ENCODE measurements at regions not wholly inside any gene's neighbourhood (a gene's known extent, or its start where the extent isn't known, plus 50 kb on each side); places are given as distances from the start of the nearest gene placed in this dataset.
"Not testable (repeated sequence)": the region's sequence is repeated elsewhere in the genome, so short reads cannot be mapped to it uniquely, and the experiment has no call there.

DNA sequence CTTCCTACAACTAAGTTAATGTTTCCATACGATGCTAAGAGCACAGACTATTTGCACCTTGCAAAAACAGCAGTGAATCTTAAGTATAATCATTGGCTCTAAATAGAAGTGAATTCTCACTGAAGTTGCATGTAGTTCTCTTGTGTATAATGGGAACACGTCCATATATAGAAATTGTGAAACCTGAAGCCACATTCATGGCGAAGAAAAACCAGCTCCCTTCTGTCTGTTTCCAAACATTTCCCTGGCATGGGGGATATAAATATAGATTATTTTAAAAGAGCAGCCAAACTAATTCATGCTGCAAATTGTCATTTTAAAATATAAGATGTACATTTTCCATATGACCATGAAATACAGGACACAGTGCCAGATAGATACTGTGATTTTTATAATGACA lies 71.1 kb downstream of the TRAM1L1 start:
- DNase-seq = no peak
- H3K9me3 ChIP-seq (replicated peaks) = no peaks in the 10 kb centered on the region
- H3K4me3 ChIP-seq = no peak overlapping the region
- H3K27me3 ChIP-seq = peaks cover 2% of the 10 kb centered on the region; the same call in 1 of the 2 replicates
- H3K27ac ChIP-seq = no peak overlapping the region
- no peaks in the 10 kb centered on the region for H3K36me3 ChIP-seq
- H3K4me1 ChIP-seq = no peaks in the 10 kb centered on the region

DNA sequence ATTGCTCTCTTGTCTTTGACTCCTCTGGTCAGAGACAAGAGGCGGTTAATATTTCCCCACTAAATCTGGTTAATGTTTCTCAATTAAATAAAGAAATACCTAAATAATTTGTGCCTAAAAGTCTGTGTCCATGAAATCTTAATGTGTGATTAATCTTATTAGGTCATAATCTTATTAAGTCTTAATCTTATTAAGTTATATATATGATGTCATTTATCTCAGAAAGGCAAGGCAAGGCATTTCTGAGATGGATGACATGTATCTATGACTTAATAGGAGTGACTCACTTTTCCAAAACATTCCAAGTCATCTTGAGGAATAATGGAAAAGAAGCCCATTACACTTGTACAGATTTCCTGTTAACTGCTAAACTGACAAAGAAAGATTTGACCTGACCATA lies 74.7 kb downstream of the TRAM1L1 start:
- no peak for DNase-seq
- no peaks in the 10 kb centered on the region for H3K9me3 ChIP-seq (replicated peaks)

DNA sequence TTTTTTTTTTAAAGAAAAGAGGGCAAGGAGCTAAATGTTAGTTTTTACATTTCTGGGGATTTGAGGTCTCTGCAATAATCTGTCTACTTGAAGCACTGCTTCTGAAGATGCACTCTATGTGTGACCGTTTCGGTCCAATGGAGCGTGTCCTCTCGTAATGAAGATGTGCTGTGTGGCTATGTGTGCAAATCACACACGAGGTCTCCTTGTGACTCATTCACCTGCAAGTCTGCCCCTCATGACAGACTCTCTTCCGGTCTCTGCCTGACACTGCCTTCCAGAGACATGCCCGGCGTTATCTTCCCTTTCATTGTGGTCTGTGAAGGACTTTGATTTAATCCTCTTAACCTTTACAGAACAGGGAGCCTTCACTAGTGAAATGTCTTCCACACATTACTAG lies 84.3 kb downstream of the TRAM1L1 start:
- Histone ChIP-seq H3K9me3 (replicated peaks) (no peaks in the 10 kb centered on the region; the same call in 1 of the 2 replicates), H3K27ac (no peak overlapping the region), H3K36me3 (no peaks in the 10 kb centered on the region), H3K4me1 (no peaks in the 10 kb centered on the region; the same call in 1 of the 2 replicates), H3K27me3 (peaks cover 6% of the 10 kb centered on the region; the same call in 1 of the 2 replicates), H3K4me3 (no peak overlapping the region)
- peak in 1 of 2 experiments; percentile 12 for DNase-seq

More for the DNA sequence above, 74.7 kb downstream of the TRAM1L1 start:
- H3K4me1 ChIP-seq = no peaks in the 10 kb centered on the region
- no peak overlapping the region for H3K4me3 ChIP-seq
- H3K27ac ChIP-seq = no peak overlapping the region
- H3K27me3 ChIP-seq = peaks cover 2% of the 10 kb centered on the region; the same call in 1 of the 2 replicates
- no peaks in the 10 kb centered on the region for H3K36me3 ChIP-seq

DNA sequence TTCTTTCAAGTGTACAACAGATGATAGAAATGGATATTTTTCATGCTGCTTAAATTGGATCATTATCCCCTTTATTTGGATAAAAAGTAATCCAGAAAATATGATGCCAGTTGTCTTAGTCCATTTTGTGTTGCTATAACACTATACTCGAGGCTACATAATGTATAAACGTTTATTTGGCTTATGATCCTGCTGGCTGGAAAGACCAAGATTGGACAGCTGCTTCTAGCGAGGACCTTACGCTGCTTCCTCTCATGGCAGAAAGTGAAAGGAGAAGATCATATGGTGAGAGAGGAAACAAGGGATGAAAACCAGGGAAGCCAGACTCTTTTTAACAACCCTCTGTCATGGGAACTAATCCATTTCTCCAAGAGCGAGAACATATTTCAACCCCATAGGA lies 102.7 kb downstream of the TRAM1L1 start:
- Histone ChIP-seq H3K27me3 (no peaks in the 10 kb centered on the region), H3K4me3 (no peak overlapping the region), H3K9me3 (replicated peaks) (no peaks in the 10 kb centered on the region), H3K4me1 (no peaks in the 10 kb centered on the region), H3K27ac (no peak overlapping the region), H3K36me3 (no peaks in the 10 kb centered on the region)
- peak in 1 of 2 experiments; percentile 28 for DNase-seq

DNA sequence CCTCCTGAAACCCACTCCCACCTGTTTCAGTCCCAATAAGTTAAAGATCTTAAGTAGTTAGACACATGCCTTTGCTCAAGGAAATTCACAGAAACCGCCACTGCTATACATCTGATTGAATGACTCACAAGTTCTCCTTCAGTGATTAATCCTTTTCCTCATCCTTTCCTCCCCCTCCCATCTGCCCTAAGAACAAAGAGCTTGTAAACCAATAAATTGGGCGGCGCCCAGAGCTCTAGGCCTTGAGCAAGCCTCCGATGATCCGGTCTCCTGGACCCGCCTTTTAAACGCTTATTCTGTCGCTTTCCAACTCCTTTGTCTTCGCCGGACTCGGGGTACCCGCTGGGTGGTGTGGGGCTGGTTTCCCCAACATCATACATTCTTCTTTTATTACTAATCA lies 104.9 kb downstream of the TRAM1L1 start:
- H3K4me1 ChIP-seq; H3K9me3 ChIP-seq (replicated peaks); H3K27me3 ChIP-seq; H3K4me3 ChIP-seq; H3K36me3 ChIP-seq; DNase-seq; H3K27ac ChIP-seq: not testable (repeated sequence)

DNA sequence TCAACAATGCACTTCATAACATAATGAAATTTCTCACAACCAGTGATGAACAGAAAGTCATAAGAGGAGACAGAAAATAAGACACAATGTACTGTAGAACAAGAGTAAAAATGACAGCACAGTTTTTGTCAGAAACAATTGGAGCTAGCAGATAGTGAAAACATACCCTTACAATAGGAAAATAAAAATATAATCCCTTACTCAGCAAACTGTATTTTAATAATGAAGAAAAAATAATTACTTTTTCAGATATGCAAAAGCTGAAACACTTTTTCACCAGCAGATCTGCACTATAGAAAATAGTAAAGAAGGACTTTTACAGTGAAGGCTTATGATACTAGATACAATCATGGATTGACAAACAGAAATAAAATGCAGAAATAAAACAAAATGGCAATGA lies 126.3 kb downstream of the TRAM1L1 start:
- H3K4me1 ChIP-seq = no peaks in the 10 kb centered on the region
- no peak overlapping the region for H3K4me3 ChIP-seq
- DNase-seq = no peak
- H3K27ac ChIP-seq = no peak overlapping the region
- no peaks in the 10 kb centered on the region for H3K9me3 ChIP-seq (replicated peaks)
- no peaks in the 10 kb centered on the region for H3K36me3 ChIP-seq
- no peaks in the 10 kb centered on the region for H3K27me3 ChIP-seq

DNA sequence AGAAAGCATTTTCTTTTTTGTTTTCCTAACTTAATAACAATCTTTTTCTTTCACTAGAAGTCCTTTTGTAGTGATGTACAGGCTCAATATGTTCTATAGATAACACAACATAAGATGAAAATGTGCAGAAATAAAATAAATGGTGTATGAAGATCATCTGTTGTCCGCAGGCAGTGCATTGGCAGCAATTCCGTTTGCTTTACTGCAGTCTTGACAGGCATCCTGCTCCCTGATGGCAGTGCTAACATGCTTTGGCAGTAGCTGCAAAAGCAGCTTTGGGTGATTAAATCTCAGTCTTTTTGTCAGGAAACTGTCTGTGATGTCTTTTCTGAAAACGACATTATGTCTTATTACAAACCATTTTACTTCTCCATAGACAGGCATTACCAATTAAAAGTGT lies 131.4 kb downstream of the TRAM1L1 start:
- Histone ChIP-seq H3K4me1 (no peaks in the 10 kb centered on the region), H3K27me3 (no peaks in the 10 kb centered on the region), H3K9me3 (replicated peaks) (no peaks in the 10 kb centered on the region), H3K4me3 (no peak overlapping the region), H3K27ac (no peak overlapping the region), H3K36me3 (no peaks in the 10 kb centered on the region)
- DNase-seq = no peak

DNA sequence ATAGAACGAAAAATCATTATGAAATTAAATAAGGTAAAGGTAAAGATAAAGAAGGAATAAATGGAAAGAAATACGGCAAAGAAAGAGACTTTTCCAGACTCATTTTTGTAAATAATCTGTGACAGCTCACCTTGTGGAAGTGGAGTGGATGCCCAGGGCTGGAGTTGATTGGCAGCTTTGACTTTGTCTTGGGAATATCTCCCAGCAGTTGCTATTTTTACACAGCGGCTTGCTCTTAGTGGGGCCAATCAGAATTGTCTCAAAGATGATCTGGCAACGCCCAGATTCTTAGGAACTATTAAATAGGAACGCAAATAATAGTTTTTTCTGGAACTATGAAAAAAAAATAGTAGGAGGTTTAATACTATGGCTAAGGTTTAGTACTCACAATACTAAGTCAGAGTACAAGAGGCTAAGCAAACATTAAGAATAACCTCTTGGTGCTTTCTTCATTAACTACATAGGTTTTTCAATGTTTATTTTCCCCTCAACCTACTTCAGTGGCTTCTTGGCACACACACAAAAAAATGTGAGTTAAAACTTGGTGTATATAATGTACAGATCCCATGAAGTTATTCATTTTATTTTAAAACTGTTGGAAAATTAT lies 132.7 kb downstream of the TRAM1L1 start:
- DNase-seq = no peak
- H3K4me3 ChIP-seq = no peak overlapping the region
- no peaks in the 10 kb centered on the region for H3K9me3 ChIP-seq (replicated peaks)
- H3K36me3 ChIP-seq = no peaks in the 10 kb centered on the region
- no peaks in the 10 kb centered on the region for H3K27me3 ChIP-seq
- H3K27ac ChIP-seq = no peak overlapping the region
- H3K4me1 ChIP-seq = no peaks in the 10 kb centered on the region

DNA sequence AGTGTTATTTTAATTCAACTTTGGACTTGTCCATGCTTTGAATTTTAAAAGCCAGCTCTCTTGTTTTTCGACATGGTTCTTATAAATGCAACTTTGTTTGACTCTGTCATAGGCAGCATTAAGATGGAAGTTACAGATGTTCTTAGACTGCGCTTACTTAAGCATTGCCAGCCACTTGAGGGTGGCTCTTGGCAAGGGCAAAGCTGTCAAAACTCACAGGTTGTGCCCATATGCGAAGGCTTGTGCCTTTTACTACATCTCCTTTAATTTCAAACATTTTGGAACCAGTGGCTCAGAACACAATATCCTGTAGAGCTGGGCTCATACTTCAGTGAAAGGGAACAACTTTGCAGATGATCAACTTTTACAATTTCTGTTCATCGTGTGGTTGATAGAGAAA lies 135.5 kb downstream of the TRAM1L1 start:
- Histone ChIP-seq H3K9me3 (replicated peaks) (no peaks in the 10 kb centered on the region), H3K4me1 (no peaks in the 10 kb centered on the region), H3K36me3 (no peaks in the 10 kb centered on the region), H3K4me3 (no peak overlapping the region), H3K27ac (no peak overlapping the region), H3K27me3 (no peaks in the 10 kb centered on the region)
- no peak for DNase-seq

DNA sequence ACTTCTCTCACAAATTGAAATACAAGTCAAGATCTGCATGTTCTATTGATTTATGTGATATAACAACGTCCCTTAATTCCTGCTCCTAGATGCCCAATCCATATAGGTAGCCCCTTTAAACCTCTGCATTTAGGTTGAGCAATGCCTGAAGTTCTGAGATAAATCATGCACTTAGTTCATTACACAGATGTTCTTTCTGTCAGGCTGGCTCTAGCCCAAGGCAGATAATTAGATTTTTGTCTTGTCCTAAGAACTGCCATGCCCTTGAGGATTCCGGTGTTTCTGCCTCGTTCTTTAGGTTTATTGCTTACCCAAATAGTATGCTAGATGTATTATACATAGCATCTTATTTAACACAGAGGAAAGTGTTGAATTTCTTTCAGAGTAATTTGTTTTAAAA lies 143.1 kb downstream of the TRAM1L1 start:
- DNase-seq = no peak
- Histone ChIP-seq H3K4me3 (no peak overlapping the region), H3K9me3 (replicated peaks) (no peaks in the 10 kb centered on the region), H3K4me1 (no peaks in the 10 kb centered on the region), H3K36me3 (no peaks in the 10 kb centered on the region), H3K27me3 (no peaks in the 10 kb centered on the region), H3K27ac (no peak overlapping the region)

DNA sequence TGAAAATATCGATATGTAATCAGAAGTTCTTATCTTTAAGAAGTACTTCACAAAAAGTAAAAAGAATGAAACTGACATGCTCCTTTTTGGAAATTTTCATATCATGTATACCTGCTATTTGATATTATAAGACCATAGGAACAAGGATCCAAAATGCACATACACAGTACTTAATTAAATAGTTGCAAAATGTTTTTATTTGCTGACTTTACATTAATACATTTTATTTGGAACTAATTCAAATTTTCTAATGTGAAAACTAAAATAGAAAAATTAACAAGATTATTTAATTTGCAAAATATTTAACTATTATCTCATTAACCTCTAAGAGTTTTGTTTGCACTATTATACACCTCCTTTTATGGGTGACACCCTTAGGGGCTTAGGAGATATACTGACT lies 155.0 kb downstream of the TRAM1L1 start:
- Histone ChIP-seq H3K36me3 (no peaks in the 10 kb centered on the region), H3K9me3 (replicated peaks) (no peaks in the 10 kb centered on the region), H3K4me3 (no peak overlapping the region), H3K4me1 (no peaks in the 10 kb centered on the region), H3K27me3 (no peaks in the 10 kb centered on the region), H3K27ac (no peak overlapping the region)
- DNase-seq = no peak

DNA sequence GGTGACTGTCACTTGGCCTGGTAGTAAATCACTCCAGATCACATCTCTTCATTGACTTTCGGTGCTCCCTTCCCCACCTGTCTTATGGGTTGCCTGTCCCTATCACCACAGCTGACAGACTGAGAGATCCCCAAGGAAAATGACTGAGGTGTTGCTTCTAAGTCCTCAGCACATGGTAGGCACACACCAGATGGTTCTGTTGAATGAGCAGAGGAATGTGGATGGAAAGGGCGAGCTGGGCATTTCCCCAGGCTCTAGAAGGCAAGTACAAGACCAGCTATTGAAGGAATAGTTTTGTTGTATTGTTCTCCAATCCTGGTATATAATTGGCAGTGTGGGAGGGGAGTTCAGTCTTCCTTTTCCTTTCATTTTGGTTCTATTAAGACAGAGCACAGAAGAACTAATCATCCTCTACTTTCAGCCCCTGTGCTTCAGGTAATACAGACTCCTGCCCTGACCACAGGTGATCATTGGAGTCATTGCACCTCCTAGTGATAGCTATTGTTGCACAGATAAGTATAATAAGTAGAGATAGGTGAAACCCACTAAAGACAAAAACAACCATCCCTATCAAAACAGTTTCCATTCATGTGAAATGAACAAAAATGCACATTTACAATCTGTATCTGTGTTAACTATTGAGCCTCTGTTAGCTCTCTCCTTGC lies 158.6 kb downstream of the TRAM1L1 start:
- H3K36me3 ChIP-seq = no peaks in the 10 kb centered on the region
- no peaks in the 10 kb centered on the region for H3K4me1 ChIP-seq
- H3K4me3 ChIP-seq = no peak overlapping the region
- DNase-seq = no peak
- H3K27me3 ChIP-seq = no peaks in the 10 kb centered on the region
- H3K9me3 ChIP-seq (replicated peaks) = no peaks in the 10 kb centered on the region
- no peak overlapping the region for H3K27ac ChIP-seq

DNA sequence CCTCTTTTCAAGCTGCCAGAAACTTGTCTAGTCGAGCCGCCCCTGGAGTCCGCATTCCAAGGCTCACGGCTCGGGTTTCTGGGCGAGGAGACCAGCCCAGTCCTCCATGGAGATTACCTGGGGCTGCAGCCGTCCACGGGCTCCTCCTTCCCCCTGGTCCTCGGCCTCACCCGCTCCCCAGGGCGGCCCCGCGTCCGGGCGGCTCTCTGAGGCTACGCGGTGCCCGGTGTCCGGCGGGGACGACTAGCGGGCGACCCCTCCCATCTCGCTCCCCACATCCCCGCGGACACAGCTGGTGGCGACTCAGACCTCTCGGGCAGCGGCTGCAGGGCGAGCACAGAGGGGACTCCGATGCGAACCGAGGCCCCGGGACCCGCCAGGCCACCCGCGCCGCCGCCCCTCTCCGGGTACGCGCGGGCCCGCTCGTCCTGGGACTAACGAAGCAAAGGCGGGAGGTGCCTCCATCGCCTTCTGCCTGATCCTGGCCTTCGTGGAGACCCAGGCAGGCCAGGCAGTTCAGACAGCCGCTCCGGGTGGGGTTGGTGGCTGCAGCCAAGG lies 159.4 kb downstream of the TRAM1L1 start:
- Histone ChIP-seq H3K36me3 (no peaks in the 10 kb centered on the region), H3K4me3 (no peak overlapping the region)
- DNase-seq = no peak

DNA sequence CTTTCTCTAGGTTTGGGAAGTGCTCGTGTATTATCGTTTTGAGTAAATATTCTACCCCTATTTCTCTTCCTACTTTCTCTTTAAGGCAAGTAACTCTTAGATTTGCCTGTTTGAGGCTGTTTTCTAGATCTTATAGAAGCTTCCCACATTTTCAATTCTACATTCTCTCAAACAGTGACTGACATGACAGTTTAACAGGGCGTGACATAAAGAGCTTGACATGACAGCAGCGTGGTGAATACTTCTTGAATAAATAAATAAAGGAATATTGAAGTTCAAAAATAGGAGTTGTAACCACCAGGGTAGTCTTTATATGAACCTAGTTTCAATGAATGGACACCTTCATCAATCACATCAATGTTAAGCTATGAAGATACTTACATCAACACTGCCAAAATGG lies 162.0 kb downstream of the TRAM1L1 start:
- no peak overlapping the region for H3K27ac ChIP-seq
- no peaks in the 10 kb centered on the region for H3K4me1 ChIP-seq
- H3K4me3 ChIP-seq = no peak overlapping the region
- H3K9me3 ChIP-seq (replicated peaks) = no peaks in the 10 kb centered on the region
- H3K27me3 ChIP-seq = no peaks in the 10 kb centered on the region
- no peaks in the 10 kb centered on the region for H3K36me3 ChIP-seq
- DNase-seq = no peak

More for the DNA sequence above, 159.4 kb downstream of the TRAM1L1 start:
- Histone ChIP-seq H3K27me3 (no peaks in the 10 kb centered on the region), H3K9me3 (replicated peaks) (no peaks in the 10 kb centered on the region), H3K27ac (no peak overlapping the region), H3K4me1 (no peaks in the 10 kb centered on the region)

DNA sequence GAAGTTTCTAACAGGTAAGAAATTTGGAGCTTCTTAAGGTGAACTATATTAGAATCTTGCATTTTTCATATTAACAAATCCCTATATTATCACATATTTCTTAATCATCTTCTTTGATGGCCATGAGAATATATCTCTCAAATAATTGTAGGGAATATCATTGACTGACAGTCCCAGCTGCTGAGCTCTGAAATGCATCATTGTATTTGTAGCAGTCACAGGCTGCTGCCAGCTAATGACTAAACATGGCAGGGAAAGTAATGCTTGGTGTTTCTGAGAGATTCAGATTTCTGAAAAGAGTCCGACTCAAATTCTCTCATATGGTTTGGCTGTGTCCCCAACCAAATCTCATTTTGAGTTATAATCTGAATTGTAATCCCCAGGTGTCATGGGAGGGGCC lies 171.9 kb downstream of the TRAM1L1 start:
- Histone ChIP-seq H3K27me3 (no peaks in the 10 kb centered on the region), H3K9me3 (replicated peaks) (no peaks in the 10 kb centered on the region), H3K4me1 (peaks cover 9% of the 10 kb centered on the region), H3K36me3 (no peaks in the 10 kb centered on the region), H3K4me3 (no peak overlapping the region), H3K27ac (peak overlapping the region; percentile 17)
- peak; percentile 57 to 78 for DNase-seq

DNA sequence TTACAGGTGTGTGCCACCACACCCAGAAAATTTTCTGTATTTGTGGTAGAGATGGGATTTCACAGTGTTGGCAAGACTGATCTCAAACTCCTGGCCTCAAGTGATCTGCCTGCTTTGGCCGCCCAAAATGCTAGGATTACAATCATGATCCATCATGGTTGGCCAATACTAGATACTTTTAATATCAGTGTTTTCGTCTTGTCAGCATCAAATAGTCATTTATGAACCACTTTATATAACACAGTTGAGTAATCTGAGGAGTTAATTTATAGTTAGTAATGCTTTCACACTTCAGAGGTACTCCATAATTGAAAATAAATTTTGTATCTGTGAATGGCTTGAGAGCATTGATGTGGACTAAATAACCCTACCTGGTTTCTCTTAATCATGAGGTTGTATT lies 178.6 kb downstream of the TRAM1L1 start:
- DNase-seq = no peak

More for the DNA sequence above, 178.6 kb downstream of the TRAM1L1 start:
- no peaks in the 10 kb centered on the region for H3K27me3 ChIP-seq
- no peak overlapping the region for H3K4me3 ChIP-seq
- no peak overlapping the region for H3K27ac ChIP-seq
- no peaks in the 10 kb centered on the region for H3K4me1 ChIP-seq
- H3K36me3 ChIP-seq = no peaks in the 10 kb centered on the region
- H3K9me3 ChIP-seq (replicated peaks) = no peaks in the 10 kb centered on the region

Measured in SJCRH30 (cell line).